Cardiac muscle cell (in vitro differentiated cells and primary cell): ENCODE measurements at regions not wholly inside any gene's neighbourhood (a gene's known extent, or its start where the extent isn't known, plus 50 kb on each side); places are given as distances from the start of the nearest gene placed in this dataset.

Experiments used
- DNase-seq, 2 donors: peaks; one replicate each; pipeline versions ENCODE4 v3.0.0 to v3.0.0-alpha.2; 2010 to 2017; ENCODE audit warnings: low read depth in 1 of 2, low spot score in 1 of 2
- H3K27ac ChIP-seq: fragments of 200-600 bp; sonication (generic); 2 replicates; pipeline ENCODE4 v1.5.1; 2016
- H3K27me3 ChIP-seq: fragments of 200-600 bp; sonication (generic); 2 replicates; pipeline ENCODE4 v1.6.0; 2016; ENCODE audit warnings: control low read depth
- H3K36me3 ChIP-seq: fragments of 200-600 bp; sonication (generic); 2 replicates; pipeline ENCODE4 v1.5.1; 2016; ENCODE audit warnings: control low read depth
- H3K4me1 ChIP-seq: fragments of 200-600 bp; sonication (generic); 2 replicates; pipeline ENCODE4 v1.8.1; 2017; ENCODE audit warnings: low read depth, mild to moderate bottlenecking, mixed run types
- H3K4me3 ChIP-seq: fragments of 200-600 bp; sonication (generic); 2 replicates; pipeline ENCODE4 v1.5.1; 2016; ENCODE audit warnings: mild to moderate bottlenecking
- H3K9me3 ChIP-seq: fragments of 200-600 bp; sonication (generic); 2 replicates; pipeline ENCODE4 v1.5.1; 2017; ENCODE audit warnings: low read depth, mild to moderate bottlenecking, control low read depth
- CTCF ChIP-seq: IDR thresholded peaks from 2 replicates; pipeline ENCODE4 v1.5.1; 2012; ENCODE audit warnings: low read depth, mild to moderate bottlenecking, low read length

GRCh38 chr6:22952097-22952496 is 382.7 kb downstream of the HDGFL1 start:
- Histone ChIP-seq H3K4me1 (no peaks in the 10 kb centered on the region), H3K27ac (no peak overlapping the region), H3K27me3 (no peaks in the 10 kb centered on the region), H3K36me3 (no peaks in the 10 kb centered on the region), H3K9me3 (no peaks in the 10 kb centered on the region), H3K4me3 (no peak overlapping the region)
- TF ChIP-seq CTCF: no peak
- DNase-seq: no peak

- TF ChIP-seq CTCF: no peak
- peak in 1 of 2 donors; percentile 6 for DNase-seq
- H3K27ac ChIP-seq: no peak overlapping the region
- H3K4me1 ChIP-seq: no peaks in the 10 kb centered on the region
- no peaks in the 10 kb centered on the region for H3K27me3 ChIP-seq
- no peak overlapping the region for H3K4me3 ChIP-seq
- no peaks in the 10 kb centered on the region for H3K9me3 ChIP-seq
- H3K36me3 ChIP-seq: no peaks in the 10 kb centered on the region
Measured at GRCh38 chr6:22954749-22955385, 385.5 kb downstream of the HDGFL1 start.

GRCh38 chr6:22956029-22956681 is 386.8 kb downstream of the HDGFL1 start:
- Histone ChIP-seq H3K4me3 (no peak overlapping the region), H3K27ac (no peak overlapping the region), H3K9me3 (no peaks in the 10 kb centered on the region), H3K27me3 (no peaks in the 10 kb centered on the region), H3K4me1 (no peaks in the 10 kb centered on the region), H3K36me3 (no peaks in the 10 kb centered on the region)
- TF ChIP-seq CTCF: no peak
- peak in 1 of 2 donors; percentile 3 for DNase-seq

- H3K4me1 ChIP-seq: no peaks in the 10 kb centered on the region
- H3K4me3 ChIP-seq: no peak overlapping the region
- H3K9me3 ChIP-seq: no peaks in the 10 kb centered on the region
- TF ChIP-seq CTCF: no peak
- H3K27me3 ChIP-seq: no peaks in the 10 kb centered on the region
- no peaks in the 10 kb centered on the region for H3K36me3 ChIP-seq
- H3K27ac ChIP-seq: no peak overlapping the region
- no peak for DNase-seq
Measured at GRCh38 chr6:22958677-22959076, 389.3 kb downstream of the HDGFL1 start.

- Histone ChIP-seq H3K27me3 (no peaks in the 10 kb centered on the region), H3K4me1 (no peaks in the 10 kb centered on the region), H3K9me3 (no peaks in the 10 kb centered on the region), H3K36me3 (no peaks in the 10 kb centered on the region), H3K4me3 (no peak overlapping the region), H3K27ac (no peak overlapping the region)
- no peak for DNase-seq
- TF ChIP-seq CTCF: no peak
Measured at GRCh38 chr6:22959571-22959970, 390.2 kb downstream of the HDGFL1 start.
